ENCODE measurements at regions not wholly inside any gene's neighbourhood (a gene's known extent, or its start where the extent isn't known, plus 50 kb on each side); places are given as distances from the start of the nearest gene placed in this dataset.

- Histone ChIP-seq H3K4me1 (ENCODE audit: control insufficient read depth in 1 of 2, insufficient read depth in 2 of 2, low read length in 2 of 2) (no peaks in the 10 kb centered on the region), H3K9me3 (replicated peaks in 1 of 2; ENCODE audit: control insufficient read depth in 1 of 2, insufficient read depth in 1 of 2, low read length in 2 of 2) (no peaks in the 10 kb centered on the region), H3K9ac (ENCODE audit: insufficient read depth, low read length, poor library complexity, severe bottlenecking) (no peak overlapping the region), H2AFZ (ENCODE audit: insufficient read depth, low read depth, low read length, poor library complexity, severe bottlenecking) (no peak overlapping the region), H4K20me1 (ENCODE audit: insufficient read depth, low read length) (no peaks in the 10 kb centered on the region), H3K79me2 (ENCODE audit: insufficient read depth, low read length) (no peaks in the 10 kb centered on the region), H3K4me2 (replicated peaks; ENCODE audit: extremely low read depth, low read length, poor library complexity, severe bottlenecking) (no peak overlapping the region), H3K27me3 (ENCODE audit: control insufficient read depth in 2 of 2, insufficient read depth in 2 of 2, low read length in 2 of 2) (no peaks in the 10 kb centered on the region), H3K27ac (ENCODE audit: low read depth in 1 of 2, low read length in 2 of 2) (no peak overlapping the region), H3K36me3 (replicated peaks in 1 of 2; ENCODE audit: control insufficient read depth in 1 of 2, insufficient read depth in 2 of 2, low read length in 2 of 2) (no peaks in the 10 kb centered on the region), H3K4me3 (replicated peaks in 1 of 3; ENCODE audit: low read depth in 2 of 3, low read length in 3 of 3) (no peak overlapping the region)
- TF ChIP-seq, protein P1, sequence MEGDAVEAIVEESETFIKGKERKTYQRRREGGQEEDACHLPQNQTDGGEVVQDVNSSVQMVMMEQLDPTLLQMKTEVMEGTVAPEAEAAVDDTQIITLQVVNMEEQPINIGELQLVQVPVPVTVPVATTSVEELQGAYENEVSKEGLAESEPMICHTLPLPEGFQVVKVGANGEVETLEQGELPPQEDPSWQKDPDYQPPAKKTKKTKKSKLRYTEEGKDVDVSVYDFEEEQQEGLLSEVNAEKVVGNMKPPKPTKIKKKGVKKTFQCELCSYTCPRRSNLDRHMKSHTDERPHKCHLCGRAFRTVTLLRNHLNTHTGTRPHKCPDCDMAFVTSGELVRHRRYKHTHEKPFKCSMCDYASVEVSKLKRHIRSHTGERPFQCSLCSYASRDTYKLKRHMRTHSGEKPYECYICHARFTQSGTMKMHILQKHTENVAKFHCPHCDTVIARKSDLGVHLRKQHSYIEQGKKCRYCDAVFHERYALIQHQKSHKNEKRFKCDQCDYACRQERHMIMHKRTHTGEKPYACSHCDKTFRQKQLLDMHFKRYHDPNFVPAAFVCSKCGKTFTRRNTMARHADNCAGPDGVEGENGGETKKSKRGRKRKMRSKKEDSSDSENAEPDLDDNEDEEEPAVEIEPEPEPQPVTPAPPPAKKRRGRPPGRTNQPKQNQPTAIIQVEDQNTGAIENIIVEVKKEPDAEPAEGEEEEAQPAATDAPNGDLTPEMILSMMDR (IDR thresholded peaks at IDR 0.05) = no peak
- Mint-ChIP-seq H3K4me1 (no peaks in the 10 kb centered on the region), H3K9me3 (no peaks in the 10 kb centered on the region), H3K4me3 (no peak overlapping the region), H3K27ac (no peak overlapping the region), H3K36me3 (no peaks in the 10 kb centered on the region), H3K27me3 (ENCODE audit: low read depth in 3 of 3) (no peaks in the 10 kb centered on the region)
- no peak for DNase-seq
- intact Hi-C loops (cut with micrococcal nuclease) = no loop called here
- WGBS (ENCODE audit: insufficient coverage) = 85% methylated on average over 10 of the region's 13 CpGs
These were observed 279.7 kb downstream of the GADD45G start for GRCh38 chr9:89884356-89885083.

- H3K27me3 ChIP-seq (ENCODE audit: control insufficient read depth in 2 of 2, insufficient read depth in 2 of 2, low read length in 2 of 2) = no peaks in the 10 kb centered on the region
- no peak overlapping the region for H3K9ac ChIP-seq (ENCODE audit: insufficient read depth, low read length, poor library complexity, severe bottlenecking)
- H3K27ac ChIP-seq (ENCODE audit: low read depth in 1 of 2, low read length in 2 of 2) = no peak overlapping the region
- H3K79me2 ChIP-seq (ENCODE audit: insufficient read depth, low read length) = no peaks in the 10 kb centered on the region
- no peaks in the 10 kb centered on the region for H3K36me3 ChIP-seq (replicated peaks in 1 of 2; ENCODE audit: control insufficient read depth in 1 of 2, insufficient read depth in 2 of 2, low read length in 2 of 2)
- H3K4me2 ChIP-seq (replicated peaks; ENCODE audit: extremely low read depth, low read length, poor library complexity, severe bottlenecking) = no peak overlapping the region
- H3K4me3 ChIP-seq (replicated peaks in 1 of 3; ENCODE audit: low read depth in 2 of 3, low read length in 3 of 3) = no peak overlapping the region
- Mint-ChIP-seq H3K9me3 (peaks cover 0 to 3% (median 0%) of the 10 kb centered on the region in 7 donors), H3K27me3 (ENCODE audit: low read depth in 3 of 3) (no peaks in the 10 kb centered on the region), H3K27ac (no peak overlapping the region), H3K4me1 (no peaks in the 10 kb centered on the region), H3K36me3 (no peaks in the 10 kb centered on the region), H3K4me3 (no peak overlapping the region)
- intact Hi-C loops (cut with micrococcal nuclease) = no loop called here
- WGBS (ENCODE audit: insufficient coverage) = 98% methylated on average over 4 of the region's 4 CpGs
- H3K9me3 ChIP-seq (replicated peaks in 1 of 2; ENCODE audit: control insufficient read depth in 1 of 2, insufficient read depth in 1 of 2, low read length in 2 of 2) = no peaks in the 10 kb centered on the region
- TF ChIP-seq, protein P1 (IDR thresholded peaks at IDR 0.05) = no peak
- H3K4me1 ChIP-seq (ENCODE audit: control insufficient read depth in 1 of 2, insufficient read depth in 2 of 2, low read length in 2 of 2) = no peaks in the 10 kb centered on the region
- no peaks in the 10 kb centered on the region for H4K20me1 ChIP-seq (ENCODE audit: insufficient read depth, low read length)
- DNase-seq = no peak
- H2AFZ ChIP-seq (ENCODE audit: insufficient read depth, low read depth, low read length, poor library complexity, severe bottlenecking) = no peak overlapping the region
These were observed 280.3 kb downstream of the GADD45G start for GRCh38 chr9:89885156-89885555.
